Muscle of leg (tissue), 3 donors: ENCODE measurements at regions not wholly inside any gene's neighbourhood (a gene's known extent, or its start where the extent isn't known, plus 50 kb on each side); places are given as distances from the start of the nearest gene placed in this dataset.
"Not testable (repeated sequence)": the region's sequence is repeated elsewhere in the genome, so short reads cannot be mapped to it uniquely, and the experiment has no call there.

Source experiments
- DNase-seq: peaks from one replicate; pipeline ENCODE4 v3.0.0; 2013
- H3K27ac ChIP-seq: one replicate; pipeline ENCODE4 v1.5.1; 2013; ENCODE audit warnings: mild to moderate bottlenecking, low read length, control low read depth
- H3K27me3 ChIP-seq: one replicate; pipeline ENCODE4 v1.6.1; 2013; ENCODE audit warnings: low read length; ENCODE audit not compliant: control insufficient read depth, insufficient read depth
- H3K36me3 ChIP-seq: one replicate; pipeline ENCODE4 v1.6.1; 2013; ENCODE audit warnings: low read length; ENCODE audit not compliant: control insufficient read depth, insufficient read depth
- H3K4me1 ChIP-seq: one replicate; pipeline ENCODE4 v1.6.1; 2013; ENCODE audit warnings: low read length; ENCODE audit not compliant: control insufficient read depth, insufficient read depth
- H3K4me3 ChIP-seq: one replicate; pipeline ENCODE4 v1.5.1; 2013; ENCODE audit warnings: low read length, control low read depth
- H3K9me3 ChIP-seq: replicated peaks from 2 replicates; pipeline ENCODE4 v1.6.1; 2013; ENCODE audit warnings: low read depth, low read length; ENCODE audit not compliant: control insufficient read depth
- WGBS: methylation state at CpG from one replicate; pipeline ENCODE4 v1.1.5; 2013; ENCODE audit warnings: missing lambda C conversion rate; ENCODE audit not compliant: insufficient coverage; 5-methylcytosine and 5-hydroxymethylcytosine counted together

GRCh38 chr10:28387140-28387539 lies 84.3 kb upstream of the MPP7 start:
- DNase-seq, result no peak
- no peak overlapping the region for H3K4me3 ChIP-seq
- peaks cover 2% of the 10 kb centered on the region for H3K27me3 ChIP-seq
- peaks cover 3% of the 10 kb centered on the region for H3K9me3 ChIP-seq
- no peaks in the 10 kb centered on the region for H3K36me3 ChIP-seq
- WGBS, result 38% methylated on average over 7 of the region's 7 CpGs
- H3K27ac ChIP-seq, result no peak overlapping the region
- H3K4me1 ChIP-seq, result peaks cover 2% of the 10 kb centered on the region

- DNase-seq, result no peak
- H3K36me3 ChIP-seq, result no peaks in the 10 kb centered on the region
- H3K27ac ChIP-seq, result no peak overlapping the region
- H3K4me1 ChIP-seq, result no peaks in the 10 kb centered on the region
- WGBS, result 69% methylated on average over 3 of the region's 5 CpGs
- no peaks in the 10 kb centered on the region for H3K27me3 ChIP-seq
- H3K9me3 ChIP-seq, result peaks cover 3% of the 10 kb centered on the region
- no peak overlapping the region for H3K4me3 ChIP-seq
Measured at GRCh38 chr10:28391283-28391682, 88.4 kb upstream of the MPP7 start.

GRCh38 chr10:28393956-28394568 lies 91.2 kb upstream of the MPP7 start:
- WGBS, result 5% methylated on average over 6 of the region's 8 CpGs
- Histone ChIP-seq H3K4me1 (no peaks in the 10 kb centered on the region), H3K9me3 (peaks cover 3% of the 10 kb centered on the region), H3K36me3 (no peaks in the 10 kb centered on the region), H3K27ac (no peak overlapping the region), H3K27me3 (no peaks in the 10 kb centered on the region), H3K4me3 (no peak overlapping the region)
- peak; percentile 82 for DNase-seq

GRCh38 chr10:28396331-28396730 lies 93.5 kb upstream of the MPP7 start:
- Histone ChIP-seq H3K4me1 (no peaks in the 10 kb centered on the region), H3K9me3 (no peaks in the 10 kb centered on the region), H3K27ac (no peak overlapping the region), H3K27me3 (no peaks in the 10 kb centered on the region), H3K4me3 (no peak overlapping the region), H3K36me3 (no peaks in the 10 kb centered on the region)
- peak; percentile 90 for DNase-seq
- no CpG with 5 or more reads among the region's 4 CpGs for WGBS

- Histone ChIP-seq H3K27ac (no peak overlapping the region), H3K9me3 (no peaks in the 10 kb centered on the region), H3K4me3 (no peak overlapping the region), H3K36me3 (no peaks in the 10 kb centered on the region), H3K27me3 (no peaks in the 10 kb centered on the region), H3K4me1 (no peaks in the 10 kb centered on the region)
- DNase-seq, result no peak
- WGBS, result 93% methylated on average over 2 of the region's 6 CpGs
Measured at GRCh38 chr10:28397229-28397628, 94.4 kb upstream of the MPP7 start.

- Histone ChIP-seq H3K27me3 (no peaks in the 10 kb centered on the region), H3K4me1 (no peaks in the 10 kb centered on the region), H3K27ac (no peak overlapping the region), H3K4me3 (no peak overlapping the region), H3K36me3 (no peaks in the 10 kb centered on the region), H3K9me3 (no peaks in the 10 kb centered on the region)
- no peak for DNase-seq
- WGBS, result 46% methylated on average over 2 of the region's 9 CpGs
Measured at GRCh38 chr10:28400176-28400575, 97.3 kb upstream of the MPP7 start.

- H3K4me3 ChIP-seq, result no peak overlapping the region
- no peaks in the 10 kb centered on the region for H3K36me3 ChIP-seq
- no peak overlapping the region for H3K27ac ChIP-seq
- no peaks in the 10 kb centered on the region for H3K4me1 ChIP-seq
- 100% methylated on average over 1 of the region's 5 CpGs for WGBS
- no peaks in the 10 kb centered on the region for H3K9me3 ChIP-seq
- no peaks in the 10 kb centered on the region for H3K27me3 ChIP-seq
- DNase-seq, result no peak
Measured at GRCh38 chr10:28400681-28401080, 97.8 kb upstream of the MPP7 start.

- not testable (repeated sequence) for H3K4me1 ChIP-seq, H3K27ac ChIP-seq, H3K27me3 ChIP-seq, H3K9me3 ChIP-seq, DNase-seq, H3K36me3 ChIP-seq, H3K4me3 ChIP-seq
- 46% methylated on average over 3 of the region's 7 CpGs for WGBS
Measured at GRCh38 chr10:28402611-28403073, 99.8 kb upstream of the MPP7 start.

GRCh38 chr10:28403090-28403489 lies 100.2 kb upstream of the MPP7 start:
- Histone ChIP-seq H3K9me3 (no peaks in the 10 kb centered on the region), H3K27me3 (no peaks in the 10 kb centered on the region), H3K4me1 (no peaks in the 10 kb centered on the region), H3K36me3 (no peaks in the 10 kb centered on the region), H3K4me3 (no peak overlapping the region), H3K27ac (no peak overlapping the region)
- peak; percentile 37 for DNase-seq
- WGBS, result no CpG with 5 or more reads among the region's 2 CpGs

- 89% methylated on average over 2 of the region's 4 CpGs for WGBS
- Histone ChIP-seq H3K9me3 (no peaks in the 10 kb centered on the region), H3K4me1 (no peaks in the 10 kb centered on the region), H3K27me3 (peaks cover 2% of the 10 kb centered on the region), H3K36me3 (no peaks in the 10 kb centered on the region), H3K27ac (no peak overlapping the region), H3K4me3 (no peak overlapping the region)
- DNase-seq, result no peak
Measured at GRCh38 chr10:28408237-28408777, 105.4 kb upstream of the MPP7 start.
